PFSK-1 (cell line): ENCODE measurements at regions not wholly inside any gene's neighbourhood (a gene's known extent, or its start where the extent isn't known, plus 50 kb on each side); places are given as distances from the start of the nearest gene placed in this dataset.

Experiments used
- POLR2AphosphoS5 ChIP-seq: IDR thresholded peaks from 2 replicates; pipeline ENCODE4 v1.6.1; 2012; ENCODE audit warnings: low read depth, mild to moderate bottlenecking, control low read depth, low read length, moderate library complexity
- TF ChIP-seq, protein P1 (sequence below), 2 experiments: IDR thresholded peaks; 2 replicates each; pipeline versions ENCODE4 v1.6.1 to v1.8.0; 2011 to 2012; ENCODE audit warnings: low read depth in 2 of 2, low read length in 2 of 2, control low read depth in 1 of 2, inconsistent platforms in 1 of 2, mild to moderate bottlenecking in 1 of 2, moderate library complexity in 1 of 2; ENCODE audit not compliant: insufficient read depth in 1 of 2

DNA sequence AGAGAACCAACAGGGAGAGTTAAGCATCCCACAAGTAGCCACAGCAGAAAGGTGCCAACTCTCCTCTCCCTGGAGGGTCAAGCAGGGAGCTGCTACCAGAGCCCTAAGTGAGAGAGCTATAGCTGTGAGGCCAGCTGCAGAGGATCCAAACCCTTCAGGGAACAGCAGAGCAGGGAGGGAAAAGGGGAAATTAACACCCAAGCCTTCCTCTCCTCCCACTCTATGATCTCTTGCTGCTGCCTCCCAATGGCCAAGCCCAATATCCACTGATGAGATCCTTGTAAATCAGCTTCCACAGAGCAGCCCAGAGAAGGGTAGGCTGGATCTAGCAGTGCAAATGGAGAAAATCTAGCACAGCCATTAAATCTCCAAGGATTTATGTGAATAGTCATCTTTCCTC is 68.2 kb upstream of the THBS1 start:
- TF ChIP-seq POLR2AphosphoS5: no peak
- TF ChIP-seq, protein P1, sequence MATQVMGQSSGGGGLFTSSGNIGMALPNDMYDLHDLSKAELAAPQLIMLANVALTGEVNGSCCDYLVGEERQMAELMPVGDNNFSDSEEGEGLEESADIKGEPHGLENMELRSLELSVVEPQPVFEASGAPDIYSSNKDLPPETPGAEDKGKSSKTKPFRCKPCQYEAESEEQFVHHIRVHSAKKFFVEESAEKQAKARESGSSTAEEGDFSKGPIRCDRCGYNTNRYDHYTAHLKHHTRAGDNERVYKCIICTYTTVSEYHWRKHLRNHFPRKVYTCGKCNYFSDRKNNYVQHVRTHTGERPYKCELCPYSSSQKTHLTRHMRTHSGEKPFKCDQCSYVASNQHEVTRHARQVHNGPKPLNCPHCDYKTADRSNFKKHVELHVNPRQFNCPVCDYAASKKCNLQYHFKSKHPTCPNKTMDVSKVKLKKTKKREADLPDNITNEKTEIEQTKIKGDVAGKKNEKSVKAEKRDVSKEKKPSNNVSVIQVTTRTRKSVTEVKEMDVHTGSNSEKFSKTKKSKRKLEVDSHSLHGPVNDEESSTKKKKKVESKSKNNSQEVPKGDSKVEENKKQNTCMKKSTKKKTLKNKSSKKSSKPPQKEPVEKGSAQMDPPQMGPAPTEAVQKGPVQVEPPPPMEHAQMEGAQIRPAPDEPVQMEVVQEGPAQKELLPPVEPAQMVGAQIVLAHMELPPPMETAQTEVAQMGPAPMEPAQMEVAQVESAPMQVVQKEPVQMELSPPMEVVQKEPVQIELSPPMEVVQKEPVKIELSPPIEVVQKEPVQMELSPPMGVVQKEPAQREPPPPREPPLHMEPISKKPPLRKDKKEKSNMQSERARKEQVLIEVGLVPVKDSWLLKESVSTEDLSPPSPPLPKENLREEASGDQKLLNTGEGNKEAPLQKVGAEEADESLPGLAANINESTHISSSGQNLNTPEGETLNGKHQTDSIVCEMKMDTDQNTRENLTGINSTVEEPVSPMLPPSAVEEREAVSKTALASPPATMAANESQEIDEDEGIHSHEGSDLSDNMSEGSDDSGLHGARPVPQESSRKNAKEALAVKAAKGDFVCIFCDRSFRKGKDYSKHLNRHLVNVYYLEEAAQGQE (IDR thresholded peaks at IDR 0.05; ENCODE audit: insufficient read depth in 1 of 2, low read depth in 2 of 2, low read length in 2 of 2): no peak
